ENCODE measurements at regions not wholly inside any gene's neighbourhood (a gene's known extent, or its start where the extent isn't known, plus 50 kb on each side); places are given as distances from the start of the nearest gene placed in this dataset.
"Not testable (repeated sequence)": the region's sequence is repeated elsewhere in the genome, so short reads cannot be mapped to it uniquely, and the experiment has no call there.

- not testable (repeated sequence) for TF ChIP-seq CTCF (IDR thresholded peaks at IDR 0.05; ENCODE audit: insufficient read depth, low read depth, low read length); EZH2 (IDR thresholded peaks at IDR 0.05; ENCODE audit: insufficient read depth, low read length)
Observed at GRCh38 chr16:77056597-77056996, 134.4 kb upstream of the MON1B start.

All from astrocyte (in vitro differentiated cells and primary cell).